ENCODE measurements at regions not wholly inside any gene's neighbourhood (a gene's known extent, or its start where the extent isn't known, plus 50 kb on each side); places are given as distances from the start of the nearest gene placed in this dataset.

DNA sequence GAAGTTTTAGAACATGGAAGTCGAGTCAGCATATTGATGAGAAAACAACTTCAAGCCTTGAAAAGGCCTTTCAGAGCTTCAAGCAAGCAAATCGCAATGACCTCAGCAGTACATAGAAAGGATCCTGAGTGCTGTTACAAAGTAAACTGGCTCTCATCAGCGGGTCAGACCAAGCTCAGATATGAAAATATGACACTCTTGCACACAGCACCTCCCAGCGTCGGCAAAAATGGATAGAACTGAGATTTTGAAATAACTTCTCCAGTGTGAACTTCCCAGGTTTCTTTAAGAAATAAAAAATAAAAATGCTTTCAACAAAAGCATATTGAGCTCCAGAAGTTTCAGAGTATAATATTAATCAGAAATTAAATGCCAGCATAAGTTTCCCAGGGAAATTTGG lies 296.9 kb downstream of the FBXO15 start:
- no peak overlapping the region for H3K27ac ChIP-seq (ENCODE audit: low read depth)
- Mint-ChIP-seq H3K36me3 (ENCODE audit: low read depth) (no peaks in the 10 kb centered on the region), H3K27me3 (ENCODE audit: insufficient read depth, low read depth, poor library complexity) (peaks cover 10% of the 10 kb centered on the region), H3K27ac (no peak overlapping the region), H3K4me1 (peaks cover 18% of the 10 kb centered on the region; the same call in 2 of the 3 replicates), H3K4me3 (no peak overlapping the region), H3K9me3 (no peaks in the 10 kb centered on the region)
- no peak for DNase-seq (ENCODE audit: low spot score)
- H4K20me1 ChIP-seq (replicated peaks; ENCODE audit: insufficient read depth): no peaks in the 10 kb centered on the region
- no peak overlapping the region for H3K4me3 ChIP-seq
- H3F3A ChIP-seq (replicated peaks; ENCODE audit: low read depth): no peaks in the 10 kb centered on the region
- H3K27me3 ChIP-seq (ENCODE audit: insufficient read depth): no peaks in the 10 kb centered on the region
- ATAC-seq: no peak
- no peaks in the 10 kb centered on the region for H3K79me2 ChIP-seq (replicated peaks; ENCODE audit: insufficient read depth)
- H2AFZ ChIP-seq: no peak overlapping the region
- no peak overlapping the region for H3K4me2 ChIP-seq
- no peaks in the 10 kb centered on the region for H3K36me3 ChIP-seq (ENCODE audit: insufficient read depth)
- no peaks in the 10 kb centered on the region; the same call in 1 of the 2 replicates for H3K4me1 ChIP-seq (ENCODE audit: insufficient read depth)
- no peaks in the 10 kb centered on the region for H3K9me2 ChIP-seq (ENCODE audit: insufficient read depth)
- TF ChIP-seq ZNF114 (CRISPR knock-in tag; IDR thresholded peaks at IDR 0.05) (no peak), POLR2AphosphoS5 (IDR thresholded peaks at IDR 0.05; ENCODE audit: low read depth) (no peak), CREB1 (CRISPR knock-in tag; IDR thresholded peaks at IDR 0.05; ENCODE audit: low read depth) (no peak), NANOG (IDR thresholded peaks at IDR 0.05; ENCODE audit: borderline replicate concordance) (no peak), EZH2 (IDR thresholded peaks at IDR 0.05; ENCODE audit: low read depth, unreplicated experiment) (no peak), ETS1 (IDR thresholded peaks at IDR 0.05) (no peak), STAT1 (IDR thresholded peaks at IDR 0.05; ENCODE audit: unreplicated experiment) (no peak)
- TF ChIP-seq, protein P1, sequence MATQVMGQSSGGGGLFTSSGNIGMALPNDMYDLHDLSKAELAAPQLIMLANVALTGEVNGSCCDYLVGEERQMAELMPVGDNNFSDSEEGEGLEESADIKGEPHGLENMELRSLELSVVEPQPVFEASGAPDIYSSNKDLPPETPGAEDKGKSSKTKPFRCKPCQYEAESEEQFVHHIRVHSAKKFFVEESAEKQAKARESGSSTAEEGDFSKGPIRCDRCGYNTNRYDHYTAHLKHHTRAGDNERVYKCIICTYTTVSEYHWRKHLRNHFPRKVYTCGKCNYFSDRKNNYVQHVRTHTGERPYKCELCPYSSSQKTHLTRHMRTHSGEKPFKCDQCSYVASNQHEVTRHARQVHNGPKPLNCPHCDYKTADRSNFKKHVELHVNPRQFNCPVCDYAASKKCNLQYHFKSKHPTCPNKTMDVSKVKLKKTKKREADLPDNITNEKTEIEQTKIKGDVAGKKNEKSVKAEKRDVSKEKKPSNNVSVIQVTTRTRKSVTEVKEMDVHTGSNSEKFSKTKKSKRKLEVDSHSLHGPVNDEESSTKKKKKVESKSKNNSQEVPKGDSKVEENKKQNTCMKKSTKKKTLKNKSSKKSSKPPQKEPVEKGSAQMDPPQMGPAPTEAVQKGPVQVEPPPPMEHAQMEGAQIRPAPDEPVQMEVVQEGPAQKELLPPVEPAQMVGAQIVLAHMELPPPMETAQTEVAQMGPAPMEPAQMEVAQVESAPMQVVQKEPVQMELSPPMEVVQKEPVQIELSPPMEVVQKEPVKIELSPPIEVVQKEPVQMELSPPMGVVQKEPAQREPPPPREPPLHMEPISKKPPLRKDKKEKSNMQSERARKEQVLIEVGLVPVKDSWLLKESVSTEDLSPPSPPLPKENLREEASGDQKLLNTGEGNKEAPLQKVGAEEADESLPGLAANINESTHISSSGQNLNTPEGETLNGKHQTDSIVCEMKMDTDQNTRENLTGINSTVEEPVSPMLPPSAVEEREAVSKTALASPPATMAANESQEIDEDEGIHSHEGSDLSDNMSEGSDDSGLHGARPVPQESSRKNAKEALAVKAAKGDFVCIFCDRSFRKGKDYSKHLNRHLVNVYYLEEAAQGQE (IDR thresholded peaks at IDR 0.05; ENCODE audit: unreplicated experiment): no peak
- TF ChIP-seq, protein P2, sequence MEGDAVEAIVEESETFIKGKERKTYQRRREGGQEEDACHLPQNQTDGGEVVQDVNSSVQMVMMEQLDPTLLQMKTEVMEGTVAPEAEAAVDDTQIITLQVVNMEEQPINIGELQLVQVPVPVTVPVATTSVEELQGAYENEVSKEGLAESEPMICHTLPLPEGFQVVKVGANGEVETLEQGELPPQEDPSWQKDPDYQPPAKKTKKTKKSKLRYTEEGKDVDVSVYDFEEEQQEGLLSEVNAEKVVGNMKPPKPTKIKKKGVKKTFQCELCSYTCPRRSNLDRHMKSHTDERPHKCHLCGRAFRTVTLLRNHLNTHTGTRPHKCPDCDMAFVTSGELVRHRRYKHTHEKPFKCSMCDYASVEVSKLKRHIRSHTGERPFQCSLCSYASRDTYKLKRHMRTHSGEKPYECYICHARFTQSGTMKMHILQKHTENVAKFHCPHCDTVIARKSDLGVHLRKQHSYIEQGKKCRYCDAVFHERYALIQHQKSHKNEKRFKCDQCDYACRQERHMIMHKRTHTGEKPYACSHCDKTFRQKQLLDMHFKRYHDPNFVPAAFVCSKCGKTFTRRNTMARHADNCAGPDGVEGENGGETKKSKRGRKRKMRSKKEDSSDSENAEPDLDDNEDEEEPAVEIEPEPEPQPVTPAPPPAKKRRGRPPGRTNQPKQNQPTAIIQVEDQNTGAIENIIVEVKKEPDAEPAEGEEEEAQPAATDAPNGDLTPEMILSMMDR (conservative IDR thresholded peaks at IDR 0.05; ENCODE audit: low read depth in 2 of 2): no peak

GRCh38 chr18:73848656-73849055 lies 299.0 kb downstream of the FBXO15 start:
- Histone ChIP-seq H3F3A (replicated peaks; ENCODE audit: low read depth) (no peaks in the 10 kb centered on the region), H3K9me2 (ENCODE audit: insufficient read depth) (no peaks in the 10 kb centered on the region), H3K4me2 (no peak overlapping the region), H3K36me3 (ENCODE audit: insufficient read depth) (no peaks in the 10 kb centered on the region), H3K4me3 (no peak overlapping the region), H2AFZ (no peak overlapping the region), H3K4me1 (ENCODE audit: insufficient read depth) (peaks cover 6% of the 10 kb centered on the region; the same call in 1 of the 2 replicates), H3K27ac (ENCODE audit: low read depth) (no peak overlapping the region), H4K20me1 (replicated peaks; ENCODE audit: insufficient read depth) (no peaks in the 10 kb centered on the region), H3K79me2 (replicated peaks; ENCODE audit: insufficient read depth) (no peaks in the 10 kb centered on the region), H3K27me3 (ENCODE audit: insufficient read depth) (no peaks in the 10 kb centered on the region)
- H3K4me3 Mint-ChIP-seq: no peak overlapping the region
- DNase-seq (ENCODE audit: low spot score) (no peak), ATAC-seq (no peak)
- TF ChIP-seq, protein P2 (conservative IDR thresholded peaks at IDR 0.05; ENCODE audit: low read depth in 2 of 2): no peak
- TF ChIP-seq ZNF331 (CRISPR knock-in tag; IDR thresholded peaks at IDR 0.05; ENCODE audit: low read depth) (no peak), CREB1 (CRISPR knock-in tag; IDR thresholded peaks at IDR 0.05; ENCODE audit: low read depth) (no peak), POLR2AphosphoS5 (IDR thresholded peaks at IDR 0.05; ENCODE audit: low read depth) (no peak)
- H3K27me3 Mint-ChIP-seq (ENCODE audit: insufficient read depth, low read depth, poor library complexity): peaks cover 12% of the 10 kb centered on the region
- H3K9me3 Mint-ChIP-seq: no peaks in the 10 kb centered on the region
- H3K36me3 Mint-ChIP-seq (ENCODE audit: low read depth): no peaks in the 10 kb centered on the region
- peaks cover 13% of the 10 kb centered on the region; the same call in 2 of the 3 replicates for H3K4me1 Mint-ChIP-seq
- no peak overlapping the region for H3K27ac Mint-ChIP-seq

Measured in GM23338 (cell line).